ENCODE measurements at regions not wholly inside any gene's neighbourhood (a gene's known extent, or its start where the extent isn't known, plus 50 kb on each side); places are given as distances from the start of the nearest gene placed in this dataset.
"Not testable (repeated sequence)": the region's sequence is repeated elsewhere in the genome, so short reads cannot be mapped to it uniquely, and the experiment has no call there.

- no peak for DNase-seq (ENCODE audit: low read depth in 1 of 2, low spot score in 1 of 2)
These were observed 1356.3 kb downstream of the KCNT2 start for GRCh38 chr1:195251900-195252299.

- DNase-seq (ENCODE audit: low read depth in 1 of 2, low spot score in 1 of 2) = no peak
These were observed 1364.7 kb downstream of the KCNT2 start for GRCh38 chr1:195243492-195243891.

GRCh38 chr1:195241066-195241465, 1367.2 kb downstream of the KCNT2 start:
- no peak for DNase-seq (ENCODE audit: low read depth in 1 of 2, low spot score in 1 of 2)

- DNase-seq (ENCODE audit: low read depth in 1 of 2, low spot score in 1 of 2) = no peak
These were observed 1369.9 kb downstream of the KCNT2 start for GRCh38 chr1:195238313-195238712.

GRCh38 chr1:195236991-195237889, 1371.0 kb downstream of the KCNT2 start:
- DNase-seq (ENCODE audit: low read depth in 1 of 2, low spot score in 1 of 2) = no peak

GRCh38 chr1:195218428-195219212, 1389.6 kb downstream of the KCNT2 start:
- DNase-seq (ENCODE audit: low read depth in 1 of 2, low spot score in 1 of 2) = no peak

GRCh38 chr1:195202241-195202640, 1406.0 kb downstream of the KCNT2 start:
- DNase-seq (ENCODE audit: low read depth in 1 of 2, low spot score in 1 of 2) = no peak

GRCh38 chr1:195200772-195201171, 1407.5 kb downstream of the KCNT2 start:
- DNase-seq (ENCODE audit: low read depth in 1 of 2, low spot score in 1 of 2) = no peak

GRCh38 chr1:195197116-195197515, 1411.1 kb downstream of the KCNT2 start:
- DNase-seq (ENCODE audit: low read depth in 1 of 2, low spot score in 1 of 2) = no peak

- DNase-seq (ENCODE audit: low read depth in 1 of 2, low spot score in 1 of 2) = no peak
These were observed 1412.7 kb downstream of the KCNT2 start for GRCh38 chr1:195195423-195196057.

GRCh38 chr1:195193134-195193533, 1415.1 kb downstream of the KCNT2 start:
- DNase-seq (ENCODE audit: low read depth in 1 of 2, low spot score in 1 of 2) = no peak

GRCh38 chr1:195188821-195189220, 1419.4 kb downstream of the KCNT2 start:
- DNase-seq (ENCODE audit: low read depth in 1 of 2, low spot score in 1 of 2) = no peak

- DNase-seq (ENCODE audit: low read depth in 1 of 2, low spot score in 1 of 2) = no peak
These were observed 1421.7 kb downstream of the KCNT2 start for GRCh38 chr1:195186544-195186943.

- DNase-seq (ENCODE audit: low read depth in 1 of 2, low spot score in 1 of 2) = no peak
These were observed 1422.5 kb downstream of the KCNT2 start for GRCh38 chr1:195185736-195186135.

- DNase-seq (ENCODE audit: low read depth in 1 of 2, low spot score in 1 of 2) = no peak
These were observed 1422.9 kb downstream of the KCNT2 start for GRCh38 chr1:195185321-195185720.

GRCh38 chr1:195173753-195174152, 1434.5 kb downstream of the KCNT2 start:
- no peak for DNase-seq (ENCODE audit: low read depth in 1 of 2, low spot score in 1 of 2)

GRCh38 chr1:195159795-195160194, 1448.4 kb downstream of the KCNT2 start:
- not testable (repeated sequence) for DNase-seq (ENCODE audit: low read depth in 1 of 2, low spot score in 1 of 2)

- no peak for DNase-seq (ENCODE audit: low read depth in 1 of 2, low spot score in 1 of 2)
These were observed 1450.1 kb downstream of the KCNT2 start for GRCh38 chr1:195158091-195158490.

GRCh38 chr1:195153107-195153506, 1455.1 kb downstream of the KCNT2 start:
- no peak for DNase-seq (ENCODE audit: low read depth in 1 of 2, low spot score in 1 of 2)

- DNase-seq (ENCODE audit: low read depth in 1 of 2, low spot score in 1 of 2) = no peak
These were observed 1457.5 kb downstream of the KCNT2 start for GRCh38 chr1:195150768-195151167.

- DNase-seq (ENCODE audit: low read depth in 1 of 2, low spot score in 1 of 2) = no peak
These were observed 1466.9 kb downstream of the KCNT2 start for GRCh38 chr1:195141294-195141693.

GRCh38 chr1:195130598-195130997, 1477.6 kb downstream of the KCNT2 start:
- no peak for DNase-seq (ENCODE audit: low read depth in 1 of 2, low spot score in 1 of 2)
